ENCODE measurements at regions not wholly inside any gene's neighbourhood (a gene's known extent, or its start where the extent isn't known, plus 50 kb on each side); places are given as distances from the start of the nearest gene placed in this dataset.
"Not testable (repeated sequence)": the region's sequence is repeated elsewhere in the genome, so short reads cannot be mapped to it uniquely, and the experiment has no call there.

DNA sequence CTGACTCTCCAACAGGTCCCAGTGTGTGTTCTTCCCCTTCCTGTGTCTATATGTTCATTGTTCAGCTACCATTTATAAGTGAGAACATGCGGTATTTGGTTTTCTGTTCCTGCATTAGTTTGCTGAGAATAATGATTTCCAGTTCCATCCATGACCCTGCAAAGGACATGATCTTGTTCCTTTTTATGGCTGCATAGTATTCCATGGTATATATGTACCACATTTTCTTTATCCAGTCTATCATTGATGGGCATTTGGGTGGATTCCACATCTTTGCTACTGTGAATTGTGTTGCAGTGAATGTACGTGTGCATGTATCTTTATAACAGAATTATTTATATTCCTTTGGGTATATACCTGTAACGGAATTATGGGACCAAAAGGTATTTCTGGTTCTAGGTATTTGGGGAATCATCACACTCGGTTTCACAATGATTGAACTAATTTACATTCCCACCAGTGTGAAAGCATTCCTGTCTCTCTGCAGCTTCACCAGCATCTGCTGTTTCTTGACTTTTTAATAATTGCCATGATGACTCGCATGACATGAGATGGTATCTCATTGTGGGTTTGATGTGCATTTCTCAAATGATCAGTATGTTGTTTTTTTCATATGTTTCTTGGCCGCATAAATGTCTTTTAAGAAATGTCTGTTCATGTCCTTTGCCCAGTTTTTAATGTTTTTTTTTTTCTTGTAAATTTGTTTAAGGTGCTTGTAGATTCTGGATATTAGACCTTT is 60.2 kb downstream of the LSMEM1 start:
- no peak for DNase-seq (ENCODE audit: low spot score)

GRCh38 chr7:112546723-112547513 is 66.1 kb downstream of the LSMEM1 start:
- no peak for DNase-seq (ENCODE audit: low spot score)

DNA sequence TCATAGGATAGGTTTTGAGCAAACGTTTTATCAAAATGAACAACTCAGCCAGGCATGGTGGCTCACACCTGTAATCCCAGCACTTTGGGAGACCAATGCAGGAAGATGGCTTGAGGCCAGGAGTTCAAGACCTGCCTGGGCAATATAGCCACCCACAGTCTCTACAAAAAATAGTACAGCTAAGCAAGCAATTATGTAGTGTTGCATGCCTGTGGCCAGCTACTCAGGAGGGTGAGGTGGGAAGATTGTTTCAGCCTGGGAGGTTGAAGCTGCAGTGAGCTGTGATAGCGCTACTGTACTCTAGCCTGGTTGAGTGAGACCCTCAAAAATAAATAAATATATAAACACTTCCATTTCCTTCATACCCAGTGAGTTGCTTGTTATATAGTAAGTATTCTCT is 67.1 kb downstream of the LSMEM1 start:
- DNase-seq (ENCODE audit: low spot score) = no peak

- peak; percentile 87 for DNase-seq (ENCODE audit: low spot score)
Observed at GRCh38 chr7:112550468-112551060, 69.8 kb downstream of the LSMEM1 start.

DNA sequence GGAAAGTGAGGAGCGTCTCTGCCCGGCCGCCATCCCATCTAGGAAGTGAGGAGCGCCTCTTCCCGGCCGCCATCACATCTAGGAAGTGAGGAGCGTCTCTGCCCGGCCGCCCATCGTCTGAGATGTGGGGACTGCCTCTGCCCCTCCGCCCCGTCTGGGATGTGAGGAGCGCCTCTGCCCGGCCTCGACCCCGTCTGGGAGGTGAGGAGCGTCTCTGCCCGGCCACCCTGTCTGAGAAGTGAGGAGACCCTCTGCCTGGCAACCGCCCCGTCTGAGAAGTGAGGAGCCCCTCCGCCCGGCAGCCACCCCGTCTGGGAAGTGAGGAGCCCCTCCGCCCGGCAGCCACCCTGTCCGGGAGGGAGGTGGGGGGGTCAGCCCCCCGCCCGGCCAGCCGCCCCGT is 70.7 kb downstream of the LSMEM1 start:
- not testable (repeated sequence) for DNase-seq (ENCODE audit: low spot score)

DNA sequence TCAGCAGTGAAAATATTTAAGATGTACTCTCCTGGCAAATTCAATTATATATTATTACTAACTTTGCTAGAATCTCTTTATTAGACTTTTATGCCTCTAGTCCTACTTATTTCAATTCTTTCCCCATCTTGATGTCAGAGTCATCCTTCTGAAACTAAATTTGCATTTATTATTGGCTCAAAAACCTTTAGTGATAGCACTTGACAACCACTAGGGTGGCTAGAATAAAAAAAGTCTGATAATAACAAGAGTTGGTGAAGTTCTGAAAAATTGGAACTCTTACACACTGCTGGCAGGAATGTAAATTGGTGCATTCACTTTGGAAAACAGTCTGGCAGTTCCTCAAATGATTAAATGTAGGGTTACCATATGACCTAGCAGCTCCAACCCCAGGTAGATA is 73.8 kb downstream of the LSMEM1 start:
- peak; percentile 14 for DNase-seq (ENCODE audit: low spot score)

- peak; percentile 14 for DNase-seq (ENCODE audit: low spot score)
Observed at GRCh38 chr7:112556633-112557032, 75.8 kb downstream of the LSMEM1 start.

GRCh38 chr7:112566442-112567324 is 85.9 kb downstream of the LSMEM1 start:
- DNase-seq (ENCODE audit: low spot score) = no peak

GRCh38 chr7:112567388-112567787 is 86.6 kb downstream of the LSMEM1 start:
- DNase-seq (ENCODE audit: low spot score) = no peak

GRCh38 chr7:112571852-112572607 is 91.2 kb downstream of the LSMEM1 start:
- DNase-seq (ENCODE audit: low spot score) = peak; percentile 22

- DNase-seq (ENCODE audit: low spot score) = peak; percentile 16
Observed at GRCh38 chr7:112572669-112573301, 92.0 kb downstream of the LSMEM1 start.

- DNase-seq (ENCODE audit: low spot score) = no peak
Observed at GRCh38 chr7:112573302-112574039, 92.7 kb downstream of the LSMEM1 start.

DNA sequence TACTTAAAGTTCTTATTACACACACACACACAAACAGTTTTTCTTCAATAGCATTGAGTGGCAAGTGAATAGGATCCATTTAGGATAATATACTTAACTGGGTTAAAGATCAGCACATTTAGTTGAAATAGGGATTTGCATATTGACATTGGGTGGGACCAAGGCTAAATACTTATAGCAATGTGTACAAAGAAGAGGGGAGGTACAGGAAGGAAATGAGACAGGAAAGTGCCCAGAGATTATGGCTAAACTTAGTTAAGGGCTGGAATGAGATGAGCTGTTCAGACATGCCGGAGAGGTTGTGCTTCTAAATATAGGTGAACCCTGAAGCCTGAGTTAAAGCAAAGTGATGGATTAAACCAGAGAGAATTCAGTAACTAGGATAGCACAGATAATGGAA is 95.1 kb downstream of the LSMEM1 start:
- DNase-seq (ENCODE audit: low spot score) = no peak

GRCh38 chr7:112579388-112579787 is 98.6 kb downstream of the LSMEM1 start:
- no peak for DNase-seq (ENCODE audit: low spot score)

- no peak for DNase-seq (ENCODE audit: low spot score)
Observed at GRCh38 chr7:112580717-112581435, 100.1 kb downstream of the LSMEM1 start.

GRCh38 chr7:112581529-112581928 is 100.7 kb downstream of the LSMEM1 start:
- DNase-seq (ENCODE audit: low spot score) = no peak

DNA sequence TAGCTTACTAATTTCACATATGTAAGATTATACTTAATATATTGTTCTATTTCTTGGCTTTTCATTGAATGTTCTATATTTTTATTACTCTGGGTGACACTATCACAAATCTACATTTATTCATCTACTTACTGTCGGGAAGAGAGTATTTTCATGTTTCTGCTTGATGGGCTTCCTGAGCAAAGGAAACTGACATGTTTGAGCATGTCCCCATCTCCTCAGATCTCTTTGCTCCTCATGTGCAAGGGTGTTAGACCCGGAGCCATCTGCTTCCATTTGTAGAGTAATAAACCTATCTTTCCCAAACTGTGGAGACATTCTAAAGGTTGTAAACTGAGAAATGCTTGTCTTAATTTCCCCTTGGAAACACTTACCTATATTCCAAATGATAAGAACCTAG is 103.5 kb downstream of the LSMEM1 start:
- no peak for DNase-seq (ENCODE audit: low spot score)

GRCh38 chr7:112587504-112587903 is 106.7 kb downstream of the LSMEM1 start:
- no peak for DNase-seq (ENCODE audit: low spot score)

DNA sequence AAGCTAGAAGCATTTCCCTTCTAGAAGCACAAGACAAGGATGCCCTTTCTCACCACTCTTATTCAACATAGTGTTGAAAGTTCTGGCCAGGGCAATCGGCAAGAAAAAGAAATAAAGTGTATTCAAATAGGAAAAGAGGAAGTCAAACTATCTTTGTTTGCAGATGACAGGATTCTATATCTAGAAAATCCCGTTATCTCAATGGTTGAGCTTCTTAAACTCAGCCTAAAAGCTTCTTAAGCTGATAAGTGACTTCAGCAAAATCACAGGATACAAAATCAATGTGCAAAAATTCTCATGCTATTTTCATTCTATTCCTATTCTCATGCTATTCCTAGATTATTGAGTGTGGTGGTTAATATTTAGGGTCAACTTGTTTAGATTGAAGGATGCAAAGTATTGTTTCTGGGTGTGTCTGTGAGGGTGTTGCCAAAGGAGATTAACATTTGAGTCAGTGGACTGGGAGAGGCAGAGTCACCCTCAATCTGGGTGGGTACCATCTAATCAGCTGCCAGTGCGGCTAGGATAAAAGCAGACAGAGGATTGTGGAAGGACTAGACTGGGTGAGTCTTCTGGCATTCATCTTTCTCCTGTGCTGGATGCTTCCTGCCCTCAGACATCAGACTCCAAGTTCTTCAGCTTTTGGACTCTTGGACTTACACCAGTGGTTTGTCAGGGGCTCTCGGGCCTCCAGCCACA is 111.9 kb downstream of the LSMEM1 start:
- not testable (repeated sequence) for DNase-seq (ENCODE audit: low spot score)
